Neuronal stem cell (in vitro differentiated cells): ENCODE measurements at regions not wholly inside any gene's neighbourhood (a gene's known extent, or its start where the extent isn't known, plus 50 kb on each side); places are given as distances from the start of the nearest gene placed in this dataset.

ENCODE experiments used
- DNase-seq: peaks from one replicate; pipeline ENCODE4 v3.0.0-alpha.2; 2013; ENCODE audit warnings: low spot score
- H2AFZ ChIP-seq: one replicate; pipeline ENCODE4 v1.6.1; 2013; ENCODE audit warnings: mild to moderate bottlenecking, low read length, inconsistent platforms
- H2AK5ac ChIP-seq: 2 replicates; pipeline ENCODE4 v1.6.1; 2013; ENCODE audit warnings: low read depth, mild to moderate bottlenecking, inconsistent platforms, low read length, moderate library complexity, mixed read lengths
- H2BK120ac ChIP-seq: 2 replicates; pipeline ENCODE4 v1.6.1; 2013; ENCODE audit warnings: low read depth, mild to moderate bottlenecking, inconsistent platforms, low read length, moderate library complexity, mixed read lengths
- H2BK12ac ChIP-seq: one replicate; pipeline ENCODE4 v1.6.1; 2013; ENCODE audit warnings: low read length, inconsistent platforms
- H2BK15ac ChIP-seq: 2 replicates; pipeline ENCODE4 v1.6.1; 2013; ENCODE audit warnings: mild to moderate bottlenecking, low read length, inconsistent platforms, mixed read lengths
- H2BK5ac ChIP-seq: one replicate; pipeline ENCODE4 v1.6.1; 2013; ENCODE audit warnings: inconsistent platforms, mild to moderate bottlenecking, low read length, moderate library complexity
- H3K14ac ChIP-seq: one replicate; pipeline ENCODE4 v1.6.1; 2013; ENCODE audit warnings: low read length, inconsistent platforms
- H3K18ac ChIP-seq: 2 replicates; pipeline ENCODE4 v1.6.1; 2013; ENCODE audit warnings: low read length, inconsistent platforms
- H3K23ac ChIP-seq: 2 replicates; pipeline ENCODE4 v1.6.1; 2013; ENCODE audit warnings: low read depth, mild to moderate bottlenecking, mixed read lengths, low read length, inconsistent platforms; ENCODE audit not compliant: poor library complexity
- H3K27ac ChIP-seq: replicated peaks from 3 replicates; pipeline ENCODE4 v1.5.1; 2013; ENCODE audit warnings: low read length, inconsistent platforms
- H3K27me3 ChIP-seq, 3 experiments: 2 replicates each; pipeline ENCODE4 v1.6.1; 2013; ENCODE audit warnings: low read length in 3 of 3, mild to moderate bottlenecking in 2 of 3, inconsistent platforms in 1 of 3, low read depth in 1 of 3, mixed read lengths in 1 of 3, moderate library complexity in 1 of 3; ENCODE audit not compliant: control insufficient read depth in 3 of 3, insufficient read depth in 3 of 3
- H3K36me3 ChIP-seq, 2 donors: replicated peaks in 1 of 2; 2 replicates each; pipeline ENCODE4 v1.6.1; 2013; ENCODE audit warnings: low read length in 2 of 2; ENCODE audit not compliant: control insufficient read depth in 2 of 2, insufficient read depth in 2 of 2
- H3K4ac ChIP-seq: 2 replicates; pipeline ENCODE4 v1.6.1; 2013; ENCODE audit warnings: inconsistent platforms, mild to moderate bottlenecking, low read length, moderate library complexity
- H3K4me1 ChIP-seq, 2 donors: 1 replicate in 1 of 2; 2 replicates in 1 of 2; pipeline ENCODE4 v1.6.1; 2013; ENCODE audit warnings: low read length in 2 of 2, low read depth in 1 of 2; ENCODE audit not compliant: control insufficient read depth in 2 of 2, insufficient read depth in 1 of 2
- H3K4me2 ChIP-seq: one replicate; pipeline ENCODE4 v1.6.1; 2013; ENCODE audit warnings: mild to moderate bottlenecking, low read length, inconsistent platforms; ENCODE audit not compliant: insufficient read depth, poor library complexity, severe bottlenecking
- H3K4me3 ChIP-seq, 2 donors: 2 replicates each; pipeline ENCODE4 v1.5.1; 2013; ENCODE audit warnings: low read length in 2 of 2, mild to moderate bottlenecking in 2 of 2, inconsistent platforms in 1 of 2, moderate library complexity in 1 of 2
- H3K79me1 ChIP-seq: one replicate; pipeline ENCODE4 v1.6.1; 2013; ENCODE audit warnings: low read depth, mild to moderate bottlenecking, inconsistent platforms, low read length, moderate library complexity
- H3K9ac ChIP-seq: one replicate; pipeline ENCODE4 v1.6.1; 2013; ENCODE audit warnings: mild to moderate bottlenecking, low read depth, low read length, inconsistent platforms; ENCODE audit not compliant: poor library complexity
- H3K9me3 ChIP-seq, 2 donors: replicated peaks in 1 of 2; 2 replicates each; pipeline versions ENCODE3 to v1.6.1; 2013; ENCODE audit warnings: low read length in 2 of 2, mild to moderate bottlenecking in 2 of 2, inconsistent platforms in 1 of 2, low read depth in 1 of 2, mixed read lengths in 1 of 2, moderate library complexity in 1 of 2; ENCODE audit not compliant: control insufficient read depth in 2 of 2, insufficient read depth in 1 of 2
- H4K8ac ChIP-seq: one replicate; pipeline ENCODE4 v1.6.1; 2013; ENCODE audit warnings: low read depth, mild to moderate bottlenecking, inconsistent platforms, low read length, moderate library complexity
- H4K91ac ChIP-seq: one replicate; pipeline ENCODE4 v1.6.1; 2013; ENCODE audit warnings: low read length, low read depth, mild to moderate bottlenecking, inconsistent platforms; ENCODE audit not compliant: poor library complexity
- whole genome bisulfite sequencing, 2 donors: extraction: QIAGEN DNeasy Blood & Tissue Kit; methylation state at CpG; one replicate each; pipeline ENCODE4 v1.1.7; 2013; ENCODE audit warnings: missing lambda C conversion rate in 2 of 2, mixed read lengths in 1 of 2; ENCODE audit not compliant: insufficient read length in 2 of 2, insufficient replicate concordance in 1 of 2; ENCODE audit errors: extremely low coverage in 2 of 2; 5-methylcytosine and 5-hydroxymethylcytosine counted together

GRCh38 chr11:42542336-42542735, 769.5 kb upstream of the API5 start:
- no peak overlapping the region for H3K27ac ChIP-seq
- H4K91ac ChIP-seq: no peak overlapping the region
- no peak overlapping the region for H3K9ac ChIP-seq
- no peak overlapping the region for H2BK15ac ChIP-seq
- H2BK12ac ChIP-seq: no peak overlapping the region
- no peak overlapping the region for H3K4me2 ChIP-seq
- H2AFZ ChIP-seq: no peak overlapping the region
- no peak overlapping the region for H2BK120ac ChIP-seq
- peaks cover 0 to 1% of the 10 kb centered on the region in 2 donors for H3K4me1 ChIP-seq
- no peak overlapping the region for H2BK5ac ChIP-seq
- WGBS, 2 donors: no CpG with 5 or more reads among the region's 1 CpG
- H3K18ac ChIP-seq: no peak overlapping the region
- DNase-seq: no peak
- no peak overlapping the region for H3K4me3 ChIP-seq
- H3K9me3 ChIP-seq: no peaks in the 10 kb centered on the region
- H3K79me1 ChIP-seq: no peaks in the 10 kb centered on the region
- H3K4ac ChIP-seq: no peak overlapping the region
- no peak overlapping the region for H4K8ac ChIP-seq
- H3K14ac ChIP-seq: no peak overlapping the region
- H2AK5ac ChIP-seq: no peak overlapping the region
- no peaks in the 10 kb centered on the region for H3K27me3 ChIP-seq
- no peaks in the 10 kb centered on the region for H3K36me3 ChIP-seq
- no peak overlapping the region for H3K23ac ChIP-seq

GRCh38 chr11:42543844-42544419, 767.9 kb upstream of the API5 start:
- H3K4ac ChIP-seq: no peak overlapping the region
- no peak for DNase-seq
- H2AK5ac ChIP-seq: no peak overlapping the region
- H2BK5ac ChIP-seq: no peak overlapping the region
- H3K18ac ChIP-seq: no peak overlapping the region
- no peak overlapping the region for H3K4me2 ChIP-seq
- no peak overlapping the region for H3K9ac ChIP-seq
- no peak overlapping the region for H2BK120ac ChIP-seq
- no peaks in the 10 kb centered on the region for H3K79me1 ChIP-seq
- no peak overlapping the region for H3K27ac ChIP-seq
- H3K4me3 ChIP-seq: no peak overlapping the region
- H2BK15ac ChIP-seq: no peak overlapping the region
- H3K27me3 ChIP-seq: no peaks in the 10 kb centered on the region
- no peak overlapping the region for H2BK12ac ChIP-seq
- H3K4me1 ChIP-seq: peaks cover 0 to 1% of the 10 kb centered on the region in 2 donors
- H3K9me3 ChIP-seq: no peaks in the 10 kb centered on the region
- H3K36me3 ChIP-seq: no peaks in the 10 kb centered on the region
- no peak overlapping the region for H2AFZ ChIP-seq
- H4K8ac ChIP-seq: no peak overlapping the region
- no peak overlapping the region for H3K23ac ChIP-seq
- H4K91ac ChIP-seq: no peak overlapping the region
- no peak overlapping the region for H3K14ac ChIP-seq
- WGBS, 2 donors: no CpG with 5 or more reads among the region's 1 CpG

GRCh38 chr11:42544726-42545125, 767.1 kb upstream of the API5 start:
- no peak overlapping the region for H2BK15ac ChIP-seq
- H2AK5ac ChIP-seq: no peak overlapping the region
- no peaks in the 10 kb centered on the region for H3K9me3 ChIP-seq
- no peaks in the 10 kb centered on the region for H3K27me3 ChIP-seq
- no peak overlapping the region for H3K4me2 ChIP-seq
- H3K23ac ChIP-seq: no peak overlapping the region
- no peak for DNase-seq
- H3K9ac ChIP-seq: no peak overlapping the region
- H2AFZ ChIP-seq: no peak overlapping the region
- H4K91ac ChIP-seq: no peak overlapping the region
- H3K4me1 ChIP-seq: peaks cover 0 to 1% of the 10 kb centered on the region in 2 donors
- H4K8ac ChIP-seq: no peak overlapping the region
- H3K14ac ChIP-seq: no peak overlapping the region
- H3K79me1 ChIP-seq: no peaks in the 10 kb centered on the region
- no peak overlapping the region for H3K27ac ChIP-seq
- H2BK12ac ChIP-seq: no peak overlapping the region
- H3K36me3 ChIP-seq: no peaks in the 10 kb centered on the region
- no CpG with 5 or more reads among the region's 5 CpGs for WGBS, 2 donors
- H3K4ac ChIP-seq: no peak overlapping the region
- H3K4me3 ChIP-seq: no peak overlapping the region
- H3K18ac ChIP-seq: no peak overlapping the region
- H2BK120ac ChIP-seq: no peak overlapping the region
- H2BK5ac ChIP-seq: no peak overlapping the region

- peaks cover 0 to 1% of the 10 kb centered on the region in 2 donors for H3K4me1 ChIP-seq
- no peak overlapping the region for H2BK5ac ChIP-seq
- H3K14ac ChIP-seq: no peak overlapping the region
- H3K4me2 ChIP-seq: no peak overlapping the region
- no peak overlapping the region for H2BK12ac ChIP-seq
- no CpG with 5 or more reads among the region's 3 CpGs for WGBS, 2 donors
- H3K9me3 ChIP-seq: no peaks in the 10 kb centered on the region
- H3K27me3 ChIP-seq: no peaks in the 10 kb centered on the region
- H2BK120ac ChIP-seq: no peak overlapping the region
- no peak overlapping the region for H4K8ac ChIP-seq
- H4K91ac ChIP-seq: no peak overlapping the region
- H3K79me1 ChIP-seq: no peaks in the 10 kb centered on the region
- no peak overlapping the region for H2AK5ac ChIP-seq
- H3K4ac ChIP-seq: no peak overlapping the region
- no peak overlapping the region for H3K4me3 ChIP-seq
- no peak overlapping the region for H3K18ac ChIP-seq
- no peak for DNase-seq
- H3K9ac ChIP-seq: no peak overlapping the region
- H3K27ac ChIP-seq: no peak overlapping the region
- H2BK15ac ChIP-seq: no peak overlapping the region
- H3K23ac ChIP-seq: no peak overlapping the region
- H3K36me3 ChIP-seq: no peaks in the 10 kb centered on the region
- no peak overlapping the region for H2AFZ ChIP-seq
Measured at GRCh38 chr11:42545954-42546353, 765.8 kb upstream of the API5 start.
